B cell (primary cell): ENCODE measurements at regions not wholly inside any gene's neighbourhood (a gene's known extent, or its start where the extent isn't known, plus 50 kb on each side); places are given as distances from the start of the nearest gene placed in this dataset.
"Not testable (repeated sequence)": the region's sequence is repeated elsewhere in the genome, so short reads cannot be mapped to it uniquely, and the experiment has no call there.

ENCODE experiments used
- ATAC-seq: fragments of 200-7000 bp; cut with Tn5 transposase; one replicate; pipeline ENCODE4 v1.10.0; 2021; ENCODE audit warnings: low read depth, mild to moderate bottlenecking, moderate number of reproducible peaks, moderate library complexity
- CTCF ChIA-PET: fragments of 350-600 bp; sonication (Branson Sonifier 250); formaldehyde crosslinking; loops from one replicate; lab custom pipeline; 2021; ENCODE audit warnings: antibody characterized with exemption, inconsistent platforms; lab: Charles Lee
- POLR2A ChIA-PET: fragments of 350-600 bp; sonication (Branson Sonifier 250); formaldehyde crosslinking; loops from one replicate; lab custom pipeline; 2021; ENCODE audit warnings: antibody characterized with exemption; lab: Charles Lee
- DNase-seq: peaks from one replicate; pipeline ENCODE4 v3.0.0; 2013
- H2AFZ ChIP-seq: 2 replicates; pipeline ENCODE4 v1.6.1; 2012; ENCODE audit warnings: mild to moderate bottlenecking, low read depth, low read length; ENCODE audit not compliant: insufficient read depth, poor library complexity, severe bottlenecking
- H3K27ac ChIP-seq, 2 donors: 1 replicate in 1 of 2; 2 replicates in 1 of 2; pipeline ENCODE4 v1.5.1; 2012 to 2013; ENCODE audit warnings: low read length in 2 of 2, mild to moderate bottlenecking in 2 of 2, moderate library complexity in 1 of 2
- H3K27me3 ChIP-seq, 4 experiments: fragments of 200-600 bp in 1 of 4; sonication (generic) in 1 of 4; replicated peaks in 1 of 4; 1 replicate in 2 of 4; 2 replicates in 2 of 4; pipeline versions ENCODE4 v1.6.1 to v1.7.0; 2013 to 2016; ENCODE audit warnings: low read length in 3 of 4, mild to moderate bottlenecking in 2 of 4, mixed read lengths in 1 of 4, moderate library complexity in 1 of 4; ENCODE audit not compliant: insufficient read depth in 4 of 4, control insufficient read depth in 3 of 4; ENCODE audit errors: control extremely low read depth in 1 of 4
- H3K36me3 ChIP-seq, 2 experiments: replicated peaks in 1 of 2; 1 replicate in 1 of 2; 2 replicates in 1 of 2; pipeline versions ENCODE4 v1.6.1 to v1.7.1; 2013; ENCODE audit warnings: low read length in 1 of 2; ENCODE audit not compliant: insufficient read depth in 2 of 2, control insufficient read depth in 1 of 2; ENCODE audit errors: control extremely low read depth in 1 of 2, extremely low read depth in 1 of 2
- H3K4me1 ChIP-seq, 2 donors: fragments of 200-600 bp in 1 of 2; sonication (generic) in 1 of 2; 1 replicate in 1 of 2; 2 replicates in 1 of 2; pipeline versions ENCODE4 v1.5.1 to v1.6.1; 2013 to 2017; ENCODE audit warnings: low read length in 2 of 2; ENCODE audit not compliant: control insufficient read depth in 2 of 2, insufficient read depth in 2 of 2
- H3K4me2 ChIP-seq: replicated peaks from 2 replicates; pipeline ENCODE3; 2012; ENCODE audit warnings: mild to moderate bottlenecking, low read depth, low read length; ENCODE audit not compliant: poor library complexity, severe bottlenecking
- H3K4me3 ChIP-seq, 5 experiments: fragments of 200-600 bp in 1 of 5; sonication (generic) in 1 of 5; 1 replicate in 3 of 5; 2 replicates in 2 of 5; pipeline versions ENCODE4 v1.5.1 to v1.7.0; 2011 to 2016; ENCODE audit warnings: low read length in 4 of 5, mild to moderate bottlenecking in 4 of 5, low read depth in 2 of 5, control low read depth in 1 of 5, moderate library complexity in 1 of 5; ENCODE audit not compliant: insufficient read depth in 1 of 5; ENCODE audit errors: control extremely low read depth in 1 of 5, extremely low read depth in 1 of 5
- H3K79me2 ChIP-seq: fragments of 200-600 bp; sonication (generic); one replicate; pipeline ENCODE4 v1.6.0; 2016; ENCODE audit warnings: low read length; ENCODE audit not compliant: control insufficient read depth, insufficient read depth
- H3K9ac ChIP-seq: fragments of 200-600 bp; sonication (generic); 2 replicates; pipeline ENCODE4 v1.6.1; 2017; ENCODE audit warnings: mild to moderate bottlenecking, low read length, moderate library complexity
- H3K9me3 ChIP-seq, 3 donors: one replicate each; pipeline versions ENCODE4 v1.6.1 to v1.7.1; 2013; ENCODE audit warnings: low read length in 2 of 3; ENCODE audit not compliant: control insufficient read depth in 2 of 3, insufficient read depth in 1 of 3; ENCODE audit errors: control extremely low read depth in 1 of 3
- H4K20me1 ChIP-seq: 2 replicates; pipeline ENCODE4 v1.6.0; 2012; ENCODE audit warnings: mild to moderate bottlenecking, low read length; ENCODE audit not compliant: insufficient read depth, control insufficient read depth, poor library complexity, severe bottlenecking
- H3K27ac Mint-ChIP-seq: one replicate; pipeline ENCODE4 v1.8.0; 2021; ENCODE audit warnings: mixed read lengths
- H3K27me3 Mint-ChIP-seq: one replicate; pipeline ENCODE4 v1.8.0; 2021; ENCODE audit warnings: mixed read lengths
- H3K4me1 Mint-ChIP-seq: one replicate; pipeline ENCODE4 v1.8.0; 2021; ENCODE audit warnings: mixed read lengths
- H3K4me3 Mint-ChIP-seq: one replicate; pipeline ENCODE4 v1.8.0; 2021; ENCODE audit warnings: mixed read lengths
- H3K9me3 Mint-ChIP-seq: one replicate; pipeline ENCODE4 v1.8.0; 2022; ENCODE audit warnings: mixed read lengths; ENCODE audit not compliant: insufficient read depth
- CTCF ChIP-seq: fragments of 200-600 bp; IDR thresholded peaks from one replicate; pipeline ENCODE4 v1.8.0; 2022; ENCODE audit warnings: antibody characterized with exemption, mild to moderate bottlenecking
- EZH2 ChIP-seq: IDR thresholded peaks from 2 replicates; pipeline ENCODE4 v1.6.1; 2012; ENCODE audit warnings: borderline replicate concordance, low read depth, mild to moderate bottlenecking, moderate library complexity, low read length; ENCODE audit not compliant: insufficient read depth, poor library complexity, severe bottlenecking
- WGBS: methylation state at CpG from one replicate; pipeline ENCODE4 v1.1.5; 2013; ENCODE audit warnings: missing lambda C conversion rate; ENCODE audit not compliant: insufficient coverage; 5-methylcytosine and 5-hydroxymethylcytosine counted together
- intact Hi-C: fragments of 100-400 bp; cut with micrococcal nuclease; formaldehyde crosslinking; loops from one replicate; pipeline ENCODE4 v1.10.0; 2022

- CTCF ChIA-PET: no interaction called here
- Mint-ChIP-seq H3K4me3 (no peak overlapping the region), H3K4me1 (no peaks in the 10 kb centered on the region), H3K27ac (no peak overlapping the region), H3K9me3 (no peaks in the 10 kb centered on the region), H3K27me3 (peaks cover 60% of the 10 kb centered on the region)
- Histone ChIP-seq H3K9ac (no peak overlapping the region), H3K36me3 (no peaks in the 10 kb centered on the region), H4K20me1 (no peaks in the 10 kb centered on the region), H3K79me2 (no peaks in the 10 kb centered on the region), H2AFZ (no peak overlapping the region), H3K9me3 (no peaks in the 10 kb centered on the region), H3K4me3 (no peak overlapping the region), H3K27ac (no peak overlapping the region), H3K27me3 (peaks cover 0 to 21% (median 9%) of the 10 kb centered on the region in 4 experiments), H3K4me2 (no peak overlapping the region), H3K4me1 (no peaks in the 10 kb centered on the region)
- DNase-seq (no peak), ATAC-seq (no peak)
- POLR2A ChIA-PET: interaction anchor here (0.7 kb wide), 1 partner anchor 13 kb away, joined by 3 read pairs; no protein-coding TSS in a partner anchor
- intact Hi-C loops: no loop called here
- WGBS: 68% methylated on average over 3 of the region's 4 CpGs
- TF ChIP-seq CTCF (no peak), EZH2 (no peak)
Observed at GRCh38 chr1:157348538-157349480, 203.5 kb downstream of the FCRL5 start.

GRCh38 chr1:157347506-157347905 lies 204.8 kb downstream of the FCRL5 start:
- ChIA-PET POLR2A (no interaction called here), CTCF (no interaction called here)
- Mint-ChIP-seq H3K27me3 (peaks cover 56% of the 10 kb centered on the region), H3K4me3 (no peak overlapping the region), H3K27ac (no peak overlapping the region), H3K4me1 (no peaks in the 10 kb centered on the region), H3K9me3 (no peaks in the 10 kb centered on the region)
- Histone ChIP-seq H3K27ac (no peak overlapping the region), H3K4me1 (no peaks in the 10 kb centered on the region), H3K9ac (no peak overlapping the region), H4K20me1 (no peaks in the 10 kb centered on the region), H3K4me3 (no peak overlapping the region), H3K27me3 (peaks cover 0 to 18% (median 8%) of the 10 kb centered on the region in 4 experiments), H2AFZ (no peak overlapping the region), H3K36me3 (no peaks in the 10 kb centered on the region), H3K79me2 (no peaks in the 10 kb centered on the region), H3K9me3 (no peaks in the 10 kb centered on the region), H3K4me2 (no peak overlapping the region)
- DNase-seq: peak; percentile 13
- WGBS: 100% methylated on average over 1 of the region's 1 CpG
- intact Hi-C loops: no loop called here
- no peak for TF ChIP-seq CTCF
- TF ChIP-seq EZH2: no peak
- no peak for ATAC-seq

- H3K79me2 ChIP-seq, H3K4me3 Mint-ChIP-seq, H3K27ac ChIP-seq, DNase-seq, POLR2A ChIA-PET, ATAC-seq, H4K20me1 ChIP-seq, H3K9me3 ChIP-seq, H3K9ac ChIP-seq, H3K4me3 ChIP-seq, H3K9me3 Mint-ChIP-seq, H2AFZ ChIP-seq, H3K4me1 Mint-ChIP-seq, CTCF ChIA-PET, intact Hi-C loops, H3K36me3 ChIP-seq, H3K4me1 ChIP-seq, H3K4me2 ChIP-seq, H3K27ac Mint-ChIP-seq, H3K27me3 ChIP-seq: not testable (repeated sequence)
- WGBS: 80% methylated on average over 1 of the region's 1 CpG
- peaks cover 34% of the 10 kb centered on the region for H3K27me3 Mint-ChIP-seq
Observed at GRCh38 chr1:157337785-157338184, 199.6 kb upstream of the ETV3 start.
